ENCODE measurements at regions not wholly inside any gene's neighbourhood (a gene's known extent, or its start where the extent isn't known, plus 50 kb on each side); places are given as distances from the start of the nearest gene placed in this dataset.
"Not testable (repeated sequence)": the region's sequence is repeated elsewhere in the genome, so short reads cannot be mapped to it uniquely, and the experiment has no call there.

DNA sequence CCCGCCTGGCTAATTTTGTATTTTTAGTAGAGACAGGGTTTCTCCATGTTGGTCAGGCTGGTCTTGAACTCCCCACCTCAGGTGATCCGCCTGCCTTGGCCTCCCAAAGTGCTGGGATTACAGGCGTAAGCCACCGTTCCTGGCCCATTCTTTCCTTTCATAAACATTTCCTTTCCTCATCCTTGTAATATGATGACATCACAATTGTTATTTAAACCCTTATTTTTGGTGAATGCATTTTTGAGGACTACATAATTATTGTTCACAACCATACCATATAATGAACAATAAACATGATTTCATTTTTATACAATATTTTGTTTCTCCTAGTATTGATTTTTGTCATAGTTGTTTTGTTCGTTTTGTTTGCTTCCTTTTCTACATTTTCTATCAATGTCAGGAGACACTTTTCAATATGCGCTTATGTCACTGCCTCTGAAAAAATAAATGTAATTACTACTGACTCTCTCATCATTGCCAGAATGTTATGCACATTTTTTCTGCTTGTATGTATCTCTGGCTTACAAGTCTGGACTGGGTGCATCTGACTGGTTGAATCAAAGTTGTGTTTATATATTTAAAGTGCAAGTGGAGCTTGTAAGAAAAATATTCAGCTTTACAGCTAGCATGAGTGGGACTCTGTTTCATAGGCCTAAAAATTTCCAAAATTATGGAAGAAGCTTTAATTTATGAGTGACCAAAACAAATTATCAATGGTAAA is 2286.3 kb upstream of the RAG2 start:
- Histone ChIP-seq H3K27ac (ENCODE audit: low read length) (no peak overlapping the region), H3K36me3 (ENCODE audit: control insufficient read depth in 1 of 2, insufficient read depth in 2 of 2, low read length in 2 of 2) (no peaks in the 10 kb centered on the region), H3K4me3 (ENCODE audit: low read depth in 1 of 2, low read length in 2 of 2) (no peak overlapping the region), H3K27me3 (ENCODE audit: low read depth, low read length) (no peaks in the 10 kb centered on the region), H3K9me3 (ENCODE audit: control insufficient read depth in 1 of 2, low read length in 2 of 2) (no peaks in the 10 kb centered on the region), H3K4me1 (ENCODE audit: control insufficient read depth in 1 of 2, insufficient read depth in 2 of 2, low read length in 2 of 2) (no peaks in the 10 kb centered on the region)

- no peaks in the 10 kb centered on the region for H3K36me3 ChIP-seq (ENCODE audit: control insufficient read depth in 1 of 2, insufficient read depth in 2 of 2, low read length in 2 of 2)
Measured at GRCh38 chr11:38867338-38867737, 2269.3 kb upstream of the RAG2 start.

GRCh38 chr11:38865922-38866321 is 2267.9 kb upstream of the RAG2 start:
- no peaks in the 10 kb centered on the region for H3K27me3 ChIP-seq (ENCODE audit: low read depth, low read length)
- H3K9me3 ChIP-seq (ENCODE audit: control insufficient read depth in 1 of 2, low read length in 2 of 2) = peaks cover 4 to 8% of the 10 kb centered on the region in 2 donors
- no peak overlapping the region for H3K27ac ChIP-seq (ENCODE audit: low read length)

More at GRCh38 chr11:38867338-38867737, 2269.3 kb upstream of the RAG2 start:
- Histone ChIP-seq H3K27me3 (ENCODE audit: low read depth, low read length) (no peaks in the 10 kb centered on the region), H3K27ac (ENCODE audit: low read length) (no peak overlapping the region), H3K9me3 (ENCODE audit: control insufficient read depth in 1 of 2, low read length in 2 of 2) (peaks cover 4 to 8% of the 10 kb centered on the region in 2 donors), H3K4me1 (ENCODE audit: control insufficient read depth in 1 of 2, insufficient read depth in 2 of 2, low read length in 2 of 2) (no peaks in the 10 kb centered on the region), H3K4me3 (ENCODE audit: low read depth in 1 of 2, low read length in 2 of 2) (no peak overlapping the region)

DNA sequence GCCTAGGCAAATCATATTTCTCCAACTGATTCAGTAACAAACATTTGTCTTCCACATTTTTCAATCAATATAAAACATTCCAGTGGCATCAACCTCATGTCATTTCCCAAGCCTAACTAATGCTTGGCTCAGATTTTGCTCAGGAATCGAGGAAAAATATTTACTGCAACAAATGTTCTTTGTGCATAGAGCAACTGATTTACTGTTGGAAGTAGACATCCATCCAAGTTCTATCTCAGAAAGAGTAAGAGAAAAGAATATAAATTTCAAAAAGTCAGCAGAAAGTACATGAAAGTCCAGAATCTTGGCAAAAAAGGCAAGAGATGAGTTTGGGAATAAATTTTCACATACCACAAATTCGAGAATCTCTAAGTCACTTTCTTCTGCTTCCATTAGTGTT is 2245.0 kb upstream of the RAG2 start:
- Histone ChIP-seq H3K4me3 (ENCODE audit: low read depth in 1 of 2, low read length in 2 of 2) (no peak overlapping the region), H3K27ac (ENCODE audit: low read length) (no peak overlapping the region), H3K36me3 (ENCODE audit: control insufficient read depth in 1 of 2, insufficient read depth in 2 of 2, low read length in 2 of 2) (no peaks in the 10 kb centered on the region), H3K27me3 (ENCODE audit: low read depth, low read length) (no peaks in the 10 kb centered on the region), H3K4me1 (ENCODE audit: control insufficient read depth in 1 of 2, insufficient read depth in 2 of 2, low read length in 2 of 2) (no peaks in the 10 kb centered on the region), H3K9me3 (ENCODE audit: control insufficient read depth in 1 of 2, low read length in 2 of 2) (no peaks in the 10 kb centered on the region)

More at GRCh38 chr11:38865922-38866321, 2267.9 kb upstream of the RAG2 start:
- H3K4me3 ChIP-seq (ENCODE audit: low read depth in 1 of 2, low read length in 2 of 2) = no peak overlapping the region
- no peaks in the 10 kb centered on the region for H3K36me3 ChIP-seq (ENCODE audit: control insufficient read depth in 1 of 2, insufficient read depth in 2 of 2, low read length in 2 of 2)
- no peaks in the 10 kb centered on the region for H3K4me1 ChIP-seq (ENCODE audit: control insufficient read depth in 1 of 2, insufficient read depth in 2 of 2, low read length in 2 of 2)

DNA sequence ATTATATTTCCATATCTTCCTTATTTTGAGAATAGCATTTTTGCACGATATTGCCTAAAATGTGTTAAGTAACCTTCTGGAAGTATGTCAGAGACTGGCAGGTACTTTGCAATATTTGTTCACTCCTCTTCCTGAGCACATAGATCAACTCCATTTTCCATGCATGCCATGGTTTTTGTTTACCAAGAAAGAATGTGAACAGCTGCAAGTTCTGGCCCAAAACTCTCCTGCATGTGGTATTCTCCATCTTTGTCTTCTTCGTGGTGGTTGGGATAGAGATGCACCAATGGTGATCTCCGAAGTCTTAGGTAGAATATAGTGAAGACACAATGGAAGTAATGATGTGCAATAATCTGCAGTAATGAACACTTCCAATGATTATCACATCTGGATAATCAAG is 2241.0 kb upstream of the RAG2 start:
- Histone ChIP-seq H3K4me3 (ENCODE audit: low read depth in 1 of 2, low read length in 2 of 2) (no peak overlapping the region), H3K4me1 (ENCODE audit: control insufficient read depth in 1 of 2, insufficient read depth in 2 of 2, low read length in 2 of 2) (no peaks in the 10 kb centered on the region), H3K36me3 (ENCODE audit: control insufficient read depth in 1 of 2, insufficient read depth in 2 of 2, low read length in 2 of 2) (no peaks in the 10 kb centered on the region)

DNA sequence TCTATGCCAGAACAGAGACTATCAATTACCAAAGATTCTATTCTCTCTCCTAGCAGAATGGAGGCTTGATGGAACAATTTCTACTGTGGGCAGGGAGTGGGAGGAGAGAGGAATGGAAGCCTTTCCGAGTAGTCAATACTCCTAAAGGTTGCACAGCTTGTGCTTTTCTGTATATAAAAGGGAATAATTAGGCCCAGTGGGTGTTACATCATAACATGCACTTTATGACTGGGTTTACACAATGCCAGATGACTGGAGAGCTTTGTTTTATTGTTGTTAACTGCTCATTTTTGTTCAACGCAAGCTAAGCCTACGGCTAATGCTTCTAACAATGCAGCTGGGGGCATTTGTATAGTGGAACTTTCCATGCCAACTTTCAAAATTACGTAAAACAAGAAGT is 2237.9 kb upstream of the RAG2 start:
- no peaks in the 10 kb centered on the region for H3K36me3 ChIP-seq (ENCODE audit: control insufficient read depth in 1 of 2, insufficient read depth in 2 of 2, low read length in 2 of 2)
- no peaks in the 10 kb centered on the region for H3K27me3 ChIP-seq (ENCODE audit: low read depth, low read length)
- H3K27ac ChIP-seq (ENCODE audit: low read length) = no peak overlapping the region
- H3K9me3 ChIP-seq (ENCODE audit: control insufficient read depth in 1 of 2, low read length in 2 of 2) = no peaks in the 10 kb centered on the region
- H3K4me3 ChIP-seq (ENCODE audit: low read depth in 1 of 2, low read length in 2 of 2) = no peak overlapping the region
- no peaks in the 10 kb centered on the region for H3K4me1 ChIP-seq (ENCODE audit: control insufficient read depth in 1 of 2, insufficient read depth in 2 of 2, low read length in 2 of 2)

More for the DNA sequence above, 2241.0 kb upstream of the RAG2 start:
- H3K27ac ChIP-seq (ENCODE audit: low read length) = no peak overlapping the region
- H3K9me3 ChIP-seq (ENCODE audit: control insufficient read depth in 1 of 2, low read length in 2 of 2) = no peaks in the 10 kb centered on the region
- H3K27me3 ChIP-seq (ENCODE audit: low read depth, low read length) = no peaks in the 10 kb centered on the region

DNA sequence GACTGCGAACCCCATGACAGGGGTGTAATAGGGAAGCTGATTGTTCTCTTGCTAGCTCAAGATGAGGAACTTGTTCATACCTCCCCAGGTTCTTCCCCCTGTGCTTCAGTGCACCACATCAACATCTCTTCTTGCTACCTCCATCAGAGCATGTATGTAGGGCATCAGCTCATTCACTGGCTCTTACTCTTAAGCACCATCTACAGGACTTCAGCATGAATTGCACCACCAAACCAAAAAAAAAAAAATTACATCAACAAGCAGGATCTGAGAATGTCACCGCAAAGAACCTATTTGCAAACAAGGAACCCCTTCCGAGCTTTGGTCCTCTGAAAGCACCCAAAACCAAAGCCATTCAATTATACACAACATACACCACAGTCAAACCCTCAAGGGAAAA is 2226.5 kb upstream of the RAG2 start:
- Histone ChIP-seq H3K9me3 (ENCODE audit: control insufficient read depth in 1 of 2, low read length in 2 of 2) (peaks cover 3 to 20% of the 10 kb centered on the region in 2 donors), H3K27me3 (ENCODE audit: low read depth, low read length) (no peaks in the 10 kb centered on the region), H3K4me1 (ENCODE audit: control insufficient read depth in 1 of 2, insufficient read depth in 2 of 2, low read length in 2 of 2) (no peaks in the 10 kb centered on the region), H3K4me3 (ENCODE audit: low read depth in 1 of 2, low read length in 2 of 2) (no peak overlapping the region), H3K36me3 (ENCODE audit: control insufficient read depth in 1 of 2, insufficient read depth in 2 of 2, low read length in 2 of 2) (no peaks in the 10 kb centered on the region), H3K27ac (ENCODE audit: low read length) (no peak overlapping the region)

DNA sequence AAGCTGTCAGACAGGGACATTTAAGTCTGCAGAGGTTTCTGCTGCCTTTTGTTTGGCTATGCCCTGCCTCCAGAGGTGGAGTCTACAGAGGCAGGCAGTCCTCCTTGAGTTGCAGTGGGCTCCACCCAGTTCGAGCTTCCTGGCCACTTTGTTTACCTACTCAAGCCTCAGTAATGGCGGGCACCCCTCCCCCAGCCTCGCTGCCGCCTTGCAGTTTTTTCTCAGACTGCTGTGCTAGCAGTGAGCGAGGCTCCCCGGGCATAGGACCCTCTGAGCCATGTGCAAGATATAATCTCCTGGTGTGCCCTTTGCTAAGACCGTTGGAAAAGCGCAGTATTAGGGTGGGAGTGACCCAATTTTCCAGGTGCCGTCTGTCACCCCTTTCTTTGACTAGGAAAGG is 2223.8 kb upstream of the RAG2 start:
- H3K4me1 ChIP-seq (ENCODE audit: control insufficient read depth in 1 of 2, insufficient read depth in 2 of 2, low read length in 2 of 2); H3K27me3 ChIP-seq (ENCODE audit: low read depth, low read length); H3K27ac ChIP-seq (ENCODE audit: low read length); H3K36me3 ChIP-seq (ENCODE audit: control insufficient read depth in 1 of 2, insufficient read depth in 2 of 2, low read length in 2 of 2); H3K9me3 ChIP-seq (ENCODE audit: control insufficient read depth in 1 of 2, low read length in 2 of 2); H3K4me3 ChIP-seq (ENCODE audit: low read depth in 1 of 2, low read length in 2 of 2): not testable (repeated sequence)

- H3K4me3 ChIP-seq (ENCODE audit: low read depth in 1 of 2, low read length in 2 of 2) = no peak overlapping the region
- no peaks in the 10 kb centered on the region for H3K36me3 ChIP-seq (ENCODE audit: control insufficient read depth in 1 of 2, insufficient read depth in 2 of 2, low read length in 2 of 2)
- H3K27ac ChIP-seq (ENCODE audit: low read length) = no peak overlapping the region
- no peaks in the 10 kb centered on the region for H3K27me3 ChIP-seq (ENCODE audit: low read depth, low read length)
- no peaks in the 10 kb centered on the region for H3K9me3 ChIP-seq (ENCODE audit: control insufficient read depth in 1 of 2, low read length in 2 of 2)
- no peaks in the 10 kb centered on the region for H3K4me1 ChIP-seq (ENCODE audit: control insufficient read depth in 1 of 2, insufficient read depth in 2 of 2, low read length in 2 of 2)
Measured at GRCh38 chr11:38819981-38820380, 2221.9 kb upstream of the RAG2 start.

- H3K27ac ChIP-seq (ENCODE audit: low read length) = no peak overlapping the region
- no peak overlapping the region for H3K4me3 ChIP-seq (ENCODE audit: low read depth in 1 of 2, low read length in 2 of 2)
Measured at GRCh38 chr11:38818720-38819119, 2220.7 kb upstream of the RAG2 start.

GRCh38 chr11:38814670-38815069 is 2216.6 kb upstream of the RAG2 start:
- Histone ChIP-seq H3K27ac (ENCODE audit: low read length) (no peak overlapping the region), H3K4me1 (ENCODE audit: control insufficient read depth in 1 of 2, insufficient read depth in 2 of 2, low read length in 2 of 2) (no peaks in the 10 kb centered on the region), H3K9me3 (ENCODE audit: control insufficient read depth in 1 of 2, low read length in 2 of 2) (no peaks in the 10 kb centered on the region), H3K4me3 (ENCODE audit: low read depth in 1 of 2, low read length in 2 of 2) (no peak overlapping the region), H3K36me3 (ENCODE audit: control insufficient read depth in 1 of 2, insufficient read depth in 2 of 2, low read length in 2 of 2) (no peaks in the 10 kb centered on the region), H3K27me3 (ENCODE audit: low read depth, low read length) (no peaks in the 10 kb centered on the region)

More at GRCh38 chr11:38818720-38819119, 2220.7 kb upstream of the RAG2 start:
- H3K9me3 ChIP-seq (ENCODE audit: control insufficient read depth in 1 of 2, low read length in 2 of 2) = no peaks in the 10 kb centered on the region
- H3K27me3 ChIP-seq (ENCODE audit: low read depth, low read length) = no peaks in the 10 kb centered on the region
- no peaks in the 10 kb centered on the region for H3K4me1 ChIP-seq (ENCODE audit: control insufficient read depth in 1 of 2, insufficient read depth in 2 of 2, low read length in 2 of 2)
- no peaks in the 10 kb centered on the region for H3K36me3 ChIP-seq (ENCODE audit: control insufficient read depth in 1 of 2, insufficient read depth in 2 of 2, low read length in 2 of 2)

DNA sequence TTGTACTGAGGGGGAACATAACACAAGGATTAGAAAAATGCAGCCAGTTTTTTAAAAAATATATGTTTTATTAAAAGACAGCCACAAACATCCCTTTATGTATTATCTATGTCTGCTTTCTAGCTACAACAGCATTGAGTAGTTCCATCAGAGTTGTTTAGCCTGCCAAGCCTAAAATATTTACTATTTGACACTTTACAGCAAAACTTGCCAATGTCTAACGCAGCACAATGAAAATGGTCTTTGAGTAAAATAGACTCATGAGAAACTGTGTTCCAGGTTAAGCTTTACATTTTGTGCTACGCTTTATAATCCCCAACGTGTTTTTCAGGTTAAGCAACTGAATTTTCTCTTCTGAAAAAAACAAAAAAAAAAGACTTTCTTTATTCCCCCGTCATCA is 2211.5 kb upstream of the RAG2 start:
- Histone ChIP-seq H3K36me3 (ENCODE audit: control insufficient read depth in 1 of 2, insufficient read depth in 2 of 2, low read length in 2 of 2) (no peaks in the 10 kb centered on the region), H3K4me3 (ENCODE audit: low read depth in 1 of 2, low read length in 2 of 2) (no peak overlapping the region), H3K27ac (ENCODE audit: low read length) (no peak overlapping the region), H3K4me1 (ENCODE audit: control insufficient read depth in 1 of 2, insufficient read depth in 2 of 2, low read length in 2 of 2) (no peaks in the 10 kb centered on the region), H3K27me3 (ENCODE audit: low read depth, low read length) (no peaks in the 10 kb centered on the region), H3K9me3 (ENCODE audit: control insufficient read depth in 1 of 2, low read length in 2 of 2) (no peaks in the 10 kb centered on the region)
